ENCODE measurements at regions not wholly inside any gene's neighbourhood (a gene's known extent, or its start where the extent isn't known, plus 50 kb on each side); places are given as distances from the start of the nearest gene placed in this dataset.

DNA sequence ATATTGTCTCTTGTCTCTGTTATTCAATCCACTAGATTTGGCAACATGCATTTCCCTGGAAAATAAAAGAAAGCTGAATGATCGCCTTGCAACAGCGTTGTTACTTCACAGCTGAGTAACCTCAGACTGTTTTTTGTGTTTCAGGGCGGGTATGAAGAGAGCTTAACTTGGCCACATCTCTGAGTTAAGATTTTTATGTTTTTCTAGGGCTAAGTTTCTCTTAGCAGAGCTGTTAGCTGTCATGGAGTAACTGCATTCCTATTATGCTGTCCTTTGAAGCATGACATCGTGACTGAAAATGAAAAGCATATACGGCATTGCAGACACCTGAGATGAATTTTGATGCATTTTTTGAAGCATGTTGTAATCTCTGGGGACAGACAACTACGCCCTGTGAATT lies 1798.9 kb downstream of the PCDH7 start:
- no peak for DNase-seq

DNA sequence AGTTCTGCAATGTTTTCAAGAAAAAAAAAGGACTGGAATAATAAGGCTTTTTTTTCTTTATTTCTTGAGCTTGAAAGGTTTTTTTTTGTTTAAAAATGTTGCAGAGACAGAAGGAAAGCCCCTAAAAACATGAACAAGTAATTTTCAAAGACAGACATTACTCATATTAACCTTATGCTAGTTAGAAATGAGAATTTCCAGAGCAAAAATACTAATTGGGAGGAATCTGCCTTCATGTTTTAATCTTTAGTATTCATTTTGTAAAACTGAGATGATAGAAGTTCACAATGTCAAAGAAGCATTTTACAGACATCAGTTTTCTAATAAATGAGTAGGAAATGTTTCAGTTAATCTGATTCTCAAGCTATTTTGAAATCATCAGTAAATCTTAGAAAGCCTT lies 1805.3 kb downstream of the PCDH7 start:
- no peak for DNase-seq

- DNase-seq: no peak
These were observed 1824.7 kb downstream of the PCDH7 start for GRCh38 chr4:32544846-32545245.

DNA sequence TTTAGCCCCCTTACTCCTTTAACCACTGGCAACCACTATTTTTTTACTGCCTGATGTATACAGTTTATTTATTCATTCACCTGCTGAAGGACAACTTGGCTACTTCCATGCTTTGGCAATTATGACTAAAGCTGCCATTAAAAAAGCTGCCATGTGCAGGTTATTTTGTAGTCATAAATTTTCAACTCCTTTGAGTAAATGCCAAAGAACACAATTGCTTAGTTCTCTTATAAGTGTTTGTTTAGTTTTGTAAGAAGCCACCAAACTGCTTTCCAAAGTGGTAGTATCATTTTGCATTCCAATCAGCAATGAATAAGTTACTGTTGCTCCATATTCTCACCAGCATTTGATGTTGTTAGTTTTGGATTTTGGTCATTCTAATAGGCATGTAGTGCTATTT lies 1831.8 kb downstream of the PCDH7 start:
- DNase-seq: peak; percentile 11

DNA sequence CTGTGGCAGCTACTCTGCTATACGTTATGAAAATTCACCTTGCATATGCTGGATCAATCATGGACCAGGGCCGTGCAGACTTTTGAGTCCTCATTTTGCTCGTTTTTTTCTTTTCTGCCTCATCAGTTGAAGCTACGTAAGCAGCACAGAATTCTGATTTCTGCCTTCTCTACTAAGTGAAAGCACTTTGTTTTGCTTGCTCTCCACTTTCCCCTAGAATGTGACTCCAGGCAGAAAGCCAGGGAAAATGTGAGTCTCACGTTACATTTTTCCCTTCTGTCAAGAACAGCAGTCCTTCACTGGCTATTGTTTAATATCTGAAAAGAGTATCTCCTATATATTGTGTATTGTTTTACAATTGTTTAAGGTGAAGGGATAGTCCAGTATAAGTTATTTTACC lies 1840.1 kb downstream of the PCDH7 start:
- DNase-seq: peak; percentile 35

DNA sequence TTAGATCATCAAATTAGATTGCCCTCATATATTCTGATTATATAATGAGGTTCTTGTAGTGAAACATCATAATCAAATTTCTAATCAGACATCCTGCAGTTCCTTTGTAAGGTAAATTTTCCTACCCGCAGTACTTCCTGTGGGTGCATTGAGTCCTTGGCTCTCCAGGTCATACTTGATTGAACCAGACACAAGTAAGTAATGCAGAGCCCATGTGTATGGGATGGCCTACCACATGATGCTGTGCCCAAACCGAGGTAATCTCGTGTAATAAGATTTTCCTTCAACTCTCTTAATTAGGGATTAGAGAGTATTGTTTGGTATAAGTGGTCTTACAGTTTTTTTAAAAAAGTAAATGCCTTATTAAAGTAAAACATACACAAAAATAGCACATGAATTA lies 1841.8 kb downstream of the PCDH7 start:
- DNase-seq: peak; percentile 21

DNA sequence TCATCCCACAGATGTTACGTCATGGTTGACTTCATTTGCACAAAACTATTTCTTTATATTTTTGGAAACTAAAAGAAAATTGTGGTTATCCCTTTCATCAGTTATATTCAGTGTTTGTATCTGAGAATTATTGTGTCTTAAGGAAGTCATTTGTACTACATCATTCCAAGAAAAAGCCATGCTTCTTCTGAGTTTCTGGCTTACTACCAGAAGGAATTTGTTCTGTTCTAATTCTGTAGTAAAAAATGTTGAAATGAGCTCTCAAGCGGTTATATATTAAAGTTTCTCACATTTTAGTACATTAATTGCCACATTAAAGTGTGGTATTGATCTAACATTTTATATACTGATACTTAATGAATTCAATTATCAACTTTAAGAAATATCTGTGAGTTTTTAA lies 1844.5 kb downstream of the PCDH7 start:
- no peak for DNase-seq

DNA sequence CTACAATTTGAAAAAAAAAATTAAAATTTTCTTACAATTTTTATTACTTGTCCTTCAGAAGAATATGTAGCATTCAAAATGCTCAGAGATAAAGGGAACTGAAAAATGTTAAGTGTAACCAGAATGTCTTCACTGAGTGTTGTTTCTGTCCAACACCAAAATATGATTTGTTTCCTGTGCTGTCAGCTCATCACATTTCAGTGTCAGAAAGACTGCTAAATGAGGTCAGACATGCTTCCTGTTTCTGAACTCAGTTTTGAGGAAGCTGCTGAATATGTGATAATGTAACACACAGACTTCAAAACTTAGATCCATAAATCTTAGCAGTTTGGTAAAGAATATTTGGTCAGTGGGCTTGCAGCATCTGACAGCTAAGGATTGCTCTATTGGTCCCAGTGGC lies 1849.7 kb downstream of the PCDH7 start:
- DNase-seq: no peak

DNA sequence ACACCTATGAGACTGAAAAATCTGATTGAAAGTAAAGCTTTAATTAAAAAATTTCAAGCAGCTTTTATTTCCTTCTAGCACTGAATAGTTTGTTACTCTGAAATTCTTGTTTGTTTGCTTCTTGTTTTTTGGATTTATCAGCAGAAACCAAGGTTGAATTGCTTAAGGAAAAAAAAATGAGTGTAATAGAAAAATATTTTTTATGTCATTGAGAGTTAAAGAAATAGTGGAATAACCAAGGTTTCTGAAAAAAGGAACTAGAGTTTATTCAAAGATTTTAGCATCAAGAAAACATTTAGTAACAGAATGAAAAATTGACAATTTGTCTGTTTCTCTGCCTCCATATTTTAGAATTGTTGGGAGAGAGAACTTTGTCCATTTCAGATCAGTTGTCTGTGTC lies 1852.2 kb downstream of the PCDH7 start:
- DNase-seq: no peak

- no peak for DNase-seq
These were observed 1854.6 kb downstream of the PCDH7 start for GRCh38 chr4:32574803-32575202.

DNA sequence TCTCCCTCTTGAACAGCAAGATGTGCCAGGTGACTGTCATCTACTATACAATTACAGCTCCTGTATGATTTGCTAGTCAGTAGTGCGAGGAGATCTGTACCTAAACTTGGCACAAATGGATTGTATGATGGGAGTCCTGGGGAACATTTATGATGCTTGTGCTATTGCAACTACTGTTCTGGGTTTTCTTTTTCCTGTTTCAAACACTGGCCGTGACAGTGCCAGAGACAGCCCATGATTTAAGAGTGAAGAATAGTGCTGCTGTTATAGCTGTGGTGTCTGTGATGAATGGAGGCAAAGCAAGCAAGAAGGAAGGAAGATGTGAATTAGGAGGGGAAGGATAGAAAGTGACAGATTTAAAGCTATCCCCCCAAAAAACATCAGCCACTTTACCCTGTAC lies 1868.9 kb downstream of the PCDH7 start:
- DNase-seq: no peak

DNA sequence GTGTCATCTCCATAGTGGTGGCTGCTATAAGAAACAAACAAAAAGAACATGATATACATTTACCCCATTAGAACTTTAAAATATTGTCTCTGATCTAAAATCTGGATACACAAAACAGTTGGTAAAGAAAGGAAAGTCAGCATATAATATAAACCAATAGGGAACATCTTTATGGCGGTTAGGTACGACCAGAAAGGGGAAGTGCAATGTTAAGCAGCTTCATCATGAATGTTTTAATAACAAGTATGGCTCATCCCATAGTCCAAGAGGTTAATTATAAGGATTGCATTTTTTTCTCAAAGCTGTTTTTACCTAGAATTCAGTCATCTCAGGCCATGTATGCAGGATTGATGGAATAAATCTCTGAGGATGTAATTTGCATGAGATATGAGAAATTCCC lies 1869.7 kb downstream of the PCDH7 start:
- DNase-seq: no peak

DNA sequence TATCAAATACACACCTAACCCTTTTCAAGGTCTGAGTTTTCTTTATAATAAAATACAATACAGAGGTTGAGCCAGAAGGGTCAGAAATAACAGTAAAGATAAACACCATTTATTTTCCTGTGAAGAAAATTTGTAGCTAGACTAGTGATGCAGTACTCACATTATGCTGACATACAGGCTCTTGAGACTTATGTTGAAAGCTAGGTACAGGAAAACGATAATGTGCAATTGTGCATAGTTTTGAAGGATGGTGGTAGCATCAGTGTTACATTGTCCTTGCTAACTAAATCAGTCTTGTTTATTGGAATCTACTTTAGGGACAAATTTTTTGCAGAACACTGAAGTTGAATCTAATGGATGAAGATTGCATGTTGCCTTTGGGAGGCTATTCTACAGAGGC lies 1877.2 kb downstream of the PCDH7 start:
- DNase-seq: no peak

GRCh38 chr4:32601848-32602247 lies 1881.7 kb downstream of the PCDH7 start:
- DNase-seq: peak; percentile 34

GRCh38 chr4:32607978-32608377 lies 1887.8 kb downstream of the PCDH7 start:
- DNase-seq: no peak

DNA sequence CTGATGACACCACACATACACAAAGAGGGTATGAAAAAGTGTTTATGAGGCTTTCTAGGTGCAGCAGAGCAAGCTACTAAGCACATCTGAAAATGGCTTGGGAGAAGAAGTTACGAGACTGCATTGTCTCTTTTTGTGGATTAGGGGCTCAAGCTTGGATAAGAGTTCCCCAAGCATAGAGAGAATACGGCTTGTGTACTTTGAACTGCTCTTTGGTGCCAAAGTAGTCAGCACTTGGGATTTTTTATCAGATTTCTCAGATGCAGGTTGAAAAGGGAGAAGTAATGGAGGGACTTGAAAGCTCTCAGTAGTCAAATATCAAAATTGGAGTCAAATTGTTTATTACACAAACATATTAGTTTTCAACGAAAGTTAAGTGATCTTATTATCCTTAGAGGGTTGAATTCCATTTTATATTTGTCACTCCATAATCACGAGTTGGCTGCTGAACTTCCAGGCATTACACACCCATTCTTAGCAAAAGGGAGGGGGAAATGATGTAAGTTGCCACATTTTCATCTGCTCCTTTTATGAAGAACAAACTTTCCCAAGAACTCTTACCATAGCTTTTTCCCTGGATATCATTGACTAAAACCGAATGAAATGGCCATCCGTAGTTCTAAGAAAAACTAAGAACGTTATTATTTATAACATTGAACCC lies 1904.9 kb downstream of the PCDH7 start:
- no peak for DNase-seq

DNA sequence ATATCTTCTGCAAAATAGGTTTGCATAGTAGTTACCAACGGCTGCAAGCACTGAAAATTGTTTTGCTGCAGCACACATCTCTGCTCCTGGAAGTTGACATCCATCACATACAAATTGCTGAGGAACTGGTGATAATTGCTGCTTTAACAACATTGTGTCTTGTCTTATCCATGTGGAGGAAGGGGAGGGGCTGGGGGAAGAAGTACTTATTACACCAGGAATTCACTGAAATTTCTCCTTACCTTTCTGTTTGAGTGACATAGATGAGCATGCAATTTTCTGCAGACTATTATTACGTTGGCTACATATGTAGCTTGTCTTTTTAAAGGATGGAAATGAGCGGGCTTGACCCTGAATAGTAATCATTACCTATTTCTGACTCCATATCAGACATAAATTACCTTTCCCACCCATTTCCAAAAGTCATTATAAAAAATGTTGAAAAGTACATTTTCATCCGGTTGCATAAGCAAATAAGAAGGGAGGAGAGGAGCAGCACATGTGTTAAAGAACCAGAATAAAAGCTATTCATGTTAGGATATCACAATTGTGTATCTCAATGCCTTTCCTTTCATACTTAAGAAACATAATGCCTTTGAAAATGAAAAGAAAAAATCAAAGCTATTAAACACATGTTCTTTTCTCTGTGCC lies 1905.6 kb downstream of the PCDH7 start:
- DNase-seq: no peak

DNA sequence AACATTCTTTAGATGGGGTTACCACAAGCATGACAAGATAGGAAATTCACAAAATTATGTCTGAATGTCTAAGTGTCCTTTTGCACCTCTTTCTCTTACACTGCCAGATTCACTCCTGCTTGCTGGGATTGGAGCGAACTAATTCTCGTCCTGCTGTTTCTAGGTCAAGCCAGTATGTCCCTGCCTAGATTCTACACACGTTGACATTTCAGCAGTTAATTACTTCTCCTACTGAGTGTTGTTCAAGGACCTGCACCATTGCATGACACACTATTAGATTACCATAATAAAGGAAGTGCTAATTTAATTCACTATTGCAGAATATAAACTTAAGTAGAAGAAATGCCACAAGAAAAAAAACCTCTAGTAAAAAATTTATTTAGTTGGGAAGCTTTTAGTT lies 1911.7 kb downstream of the PCDH7 start:
- peak; percentile 1 for DNase-seq

DNA sequence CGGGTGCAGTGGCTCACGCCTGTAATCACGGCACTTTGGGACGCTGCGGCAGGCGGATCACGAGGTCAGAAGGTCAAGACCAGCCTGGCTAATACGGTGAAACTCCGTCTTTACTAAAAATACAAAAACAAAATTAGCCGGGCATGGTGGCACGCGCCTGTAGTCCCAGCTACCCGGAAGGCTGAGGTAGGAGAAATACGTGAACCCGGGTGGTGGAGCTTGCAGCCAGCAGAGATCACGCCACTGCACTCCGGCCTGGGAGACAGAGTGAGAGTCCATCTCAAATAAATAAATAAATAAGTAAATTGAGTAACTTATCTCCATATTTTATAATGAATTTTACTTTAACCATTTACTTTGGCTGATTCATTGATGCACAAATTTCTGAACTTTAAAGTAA lies 1913.3 kb downstream of the PCDH7 start:
- no peak for DNase-seq

GRCh38 chr4:32645653-32646052 lies 1925.5 kb downstream of the PCDH7 start:
- no peak for DNase-seq

- no peak for DNase-seq
These were observed 1937.8 kb downstream of the PCDH7 start for GRCh38 chr4:32658019-32658418.

- DNase-seq: no peak
These were observed 1941.1 kb downstream of the PCDH7 start for GRCh38 chr4:32661229-32661628.

DNA sequence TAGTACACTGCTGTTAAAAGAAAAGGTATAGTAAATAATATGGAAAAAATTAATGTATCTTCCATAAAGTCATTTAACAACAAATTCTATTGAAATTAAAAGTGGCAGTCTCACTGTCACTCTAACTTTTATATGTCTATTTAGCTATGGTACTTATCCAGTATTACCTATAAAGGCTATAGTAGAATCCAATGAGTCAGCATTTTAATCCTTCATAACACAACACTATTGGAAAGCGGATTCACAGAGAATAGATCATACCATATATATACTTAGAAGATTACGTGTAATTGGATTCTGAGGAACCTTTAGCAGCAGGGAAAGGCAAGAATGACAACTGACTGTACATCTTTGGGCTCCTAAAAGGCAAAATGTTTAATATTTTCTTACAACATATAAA lies 1942.6 kb downstream of the PCDH7 start:
- no peak for DNase-seq

GRCh38 chr4:32672359-32672758 lies 1952.2 kb downstream of the PCDH7 start:
- DNase-seq: no peak

DNA sequence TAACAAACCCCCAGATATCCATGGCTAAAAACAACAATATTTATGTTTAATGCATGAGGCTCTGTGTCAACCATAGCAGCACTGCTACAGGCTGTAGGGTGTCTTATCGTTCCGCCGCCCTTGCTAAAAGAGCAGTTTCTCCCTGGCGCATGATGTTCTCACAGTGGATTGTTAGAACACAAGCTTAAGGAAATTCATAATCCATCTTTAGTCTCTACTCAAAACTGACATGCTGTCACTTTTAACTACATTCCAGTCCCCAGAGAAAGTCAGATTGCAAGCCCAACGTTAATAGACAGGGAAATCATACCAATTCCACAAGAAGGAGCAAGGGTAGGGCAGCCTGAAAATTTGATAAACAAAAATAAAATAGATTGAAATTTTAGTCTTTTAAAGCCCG lies 1960.8 kb downstream of the PCDH7 start:
- DNase-seq: no peak

Measured in NCI-H69 (cell line).